Upper lobe of left lung (tissue), 6 donors: ENCODE measurements at regions not wholly inside any gene's neighbourhood (a gene's known extent, or its start where the extent isn't known, plus 50 kb on each side); places are given as distances from the start of the nearest gene placed in this dataset.
"Not testable (repeated sequence)": the region's sequence is repeated elsewhere in the genome, so short reads cannot be mapped to it uniquely, and the experiment has no call there.

ENCODE experiments used
- ATAC-seq, 2 donors: fragments of 200-7000 bp; cut with Tn5 transposase; one replicate each; pipeline ENCODE4 v1.9.1; 2022; ENCODE audit warnings: mild to moderate bottlenecking in 2 of 2, moderate library complexity in 2 of 2; ENCODE audit not compliant: low FRiP score in 2 of 2
- DNase-seq, 2 donors: peaks; one replicate each; pipeline ENCODE4 v3.0.0-alpha.2; 2019 to 2020
- H3K27ac ChIP-seq, 4 donors: fragments of 200-600 bp; sonication (generic); one replicate each; pipeline ENCODE4 v1.5.1; 2016 to 2019
- H3K27me3 ChIP-seq, 4 donors: fragments of 200-600 bp; sonication (generic); one replicate each; pipeline ENCODE4 v1.5.1; 2017 to 2019
- H3K36me3 ChIP-seq, 4 donors: fragments of 200-600 bp; sonication (generic); one replicate each; pipeline ENCODE4 v1.5.1; 2016 to 2019
- H3K4me1 ChIP-seq, 4 donors: fragments of 200-600 bp; sonication (generic); one replicate each; pipeline ENCODE4 v1.5.1; 2018 to 2019
- H3K4me3 ChIP-seq, 4 donors: fragments of 200-600 bp; sonication (generic); one replicate each; pipeline ENCODE4 v1.5.1; 2017 to 2019; ENCODE audit warnings: mild to moderate bottlenecking in 2 of 4, moderate library complexity in 1 of 4
- H3K9me3 ChIP-seq, 4 donors: fragments of 200-600 bp; sonication (generic); one replicate each; pipeline ENCODE4 v1.5.1; 2018 to 2019
- EP300 ChIP-seq, 4 donors: sonication (generic); formaldehyde crosslinking; IDR thresholded peaks; one replicate each; pipeline ENCODE4 v1.5.1; 2017; ENCODE audit warnings: antibody characterized with exemption in 4 of 4, control low read depth in 2 of 4
- POLR2A ChIP-seq, 4 donors: fragments of 450-650 bp; IDR thresholded peaks; one replicate each; pipeline ENCODE4 v1.5.1; 2016 to 2017; ENCODE audit warnings: antibody characterized with exemption in 4 of 4, mild to moderate bottlenecking in 2 of 4
- POLR2AphosphoS5 ChIP-seq, 2 donors: sonication (generic); formaldehyde crosslinking; IDR thresholded peaks; one replicate each; pipeline ENCODE4 v1.5.1; 2017; ENCODE audit warnings: antibody characterized with exemption in 2 of 2
- WGBS, 2 donors: methylation state at CpG; one replicate each; pipeline ENCODE4 v1.1.5; 2017 to 2018; 5-methylcytosine and 5-hydroxymethylcytosine counted together
- TF ChIP-seq, protein P1 (sequence below), 6 experiments: fragments of 450-650 bp in 4 of 6; fragments of 200-600 bp in 2 of 6; sonication (generic) in 2 of 6; IDR thresholded peaks; one replicate each; pipeline ENCODE4 v1.5.1; 2016 to 2019; ENCODE audit warnings: antibody characterized with exemption in 6 of 6
- donor health status: DM: no; HTN: no; CAD: no; lungs with moderate emphysema.
- donor health status: DM: no; HTN: yes; CAD: no; lungs with severe emphysema.

DNA sequence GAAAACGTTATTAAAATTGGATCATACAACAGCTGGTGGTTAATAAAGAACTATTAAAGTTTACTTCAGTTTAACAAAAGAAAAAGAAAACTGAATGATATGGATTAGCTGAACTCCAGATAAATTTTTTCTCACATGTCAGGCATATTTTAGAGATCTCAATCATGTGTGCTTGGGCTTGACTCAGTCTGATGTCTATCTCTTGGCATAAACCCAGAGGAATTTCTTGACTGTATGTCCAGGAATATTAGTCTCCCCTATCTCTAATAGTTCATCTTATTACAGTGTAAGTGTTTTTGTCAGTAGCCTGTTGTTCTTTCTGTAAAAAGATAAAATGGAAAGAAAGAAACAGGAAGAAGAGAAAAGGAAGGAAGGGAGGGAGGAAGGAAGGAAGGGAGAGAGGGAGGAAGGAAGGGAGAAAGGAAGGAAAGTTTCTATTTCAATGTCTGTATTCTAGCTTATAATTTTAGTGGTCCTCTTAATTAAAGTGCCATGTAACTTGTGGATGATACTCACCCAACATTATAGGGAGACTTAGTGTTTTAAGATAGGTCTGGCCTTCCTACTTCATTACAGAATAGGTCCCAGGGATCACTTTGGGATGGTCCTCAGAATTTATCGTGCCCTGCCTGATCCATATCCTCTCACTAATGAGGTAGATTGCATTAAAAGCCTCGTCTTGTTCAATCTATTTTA is 99.7 kb upstream of the UGP2 start:
- Histone ChIP-seq H3K27ac (no peak overlapping the region), H3K36me3 (no peaks in the 10 kb centered on the region), H3K9me3 (peaks cover 0 to 5% (median 2%) of the 10 kb centered on the region in 4 donors), H3K27me3 (no peaks in the 10 kb centered on the region), H3K4me3 (no peak overlapping the region), H3K4me1 (peaks cover 0 to 16% (median 1%) of the 10 kb centered on the region in 4 donors)
- TF ChIP-seq, protein P1, sequence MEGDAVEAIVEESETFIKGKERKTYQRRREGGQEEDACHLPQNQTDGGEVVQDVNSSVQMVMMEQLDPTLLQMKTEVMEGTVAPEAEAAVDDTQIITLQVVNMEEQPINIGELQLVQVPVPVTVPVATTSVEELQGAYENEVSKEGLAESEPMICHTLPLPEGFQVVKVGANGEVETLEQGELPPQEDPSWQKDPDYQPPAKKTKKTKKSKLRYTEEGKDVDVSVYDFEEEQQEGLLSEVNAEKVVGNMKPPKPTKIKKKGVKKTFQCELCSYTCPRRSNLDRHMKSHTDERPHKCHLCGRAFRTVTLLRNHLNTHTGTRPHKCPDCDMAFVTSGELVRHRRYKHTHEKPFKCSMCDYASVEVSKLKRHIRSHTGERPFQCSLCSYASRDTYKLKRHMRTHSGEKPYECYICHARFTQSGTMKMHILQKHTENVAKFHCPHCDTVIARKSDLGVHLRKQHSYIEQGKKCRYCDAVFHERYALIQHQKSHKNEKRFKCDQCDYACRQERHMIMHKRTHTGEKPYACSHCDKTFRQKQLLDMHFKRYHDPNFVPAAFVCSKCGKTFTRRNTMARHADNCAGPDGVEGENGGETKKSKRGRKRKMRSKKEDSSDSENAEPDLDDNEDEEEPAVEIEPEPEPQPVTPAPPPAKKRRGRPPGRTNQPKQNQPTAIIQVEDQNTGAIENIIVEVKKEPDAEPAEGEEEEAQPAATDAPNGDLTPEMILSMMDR (IDR thresholded peaks at IDR 0.05), result no peak
- TF ChIP-seq POLR2A (IDR thresholded peaks at IDR 0.05) (no peak), POLR2AphosphoS5 (IDR thresholded peaks at IDR 0.05) (no peak), EP300 (IDR thresholded peaks at IDR 0.05) (no peak)
- WGBS, 2 donors, result 69 to 70% methylated on average over 3 of the region's 3 CpGs
- DNase-seq, result no peak
- no peak for ATAC-seq

DNA sequence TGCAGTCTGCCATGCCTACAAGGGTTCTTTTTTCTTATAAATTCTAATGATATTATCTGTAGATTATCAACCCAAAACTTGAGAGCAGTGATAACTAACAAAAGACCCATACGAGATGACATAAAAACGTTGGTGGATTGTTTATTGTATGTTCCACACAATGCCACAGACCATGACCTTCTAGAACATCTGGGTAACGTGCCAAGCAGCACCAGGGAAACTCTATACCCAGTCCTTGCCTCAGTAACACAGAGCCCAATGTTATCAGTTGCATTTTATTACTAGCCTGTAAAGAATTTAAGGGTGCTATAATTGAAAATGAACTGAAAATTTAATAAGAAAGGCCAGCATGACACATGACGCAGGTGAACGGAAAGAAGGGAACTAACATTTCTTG is 99.1 kb upstream of the UGP2 start:
- ATAC-seq, result no peak
- Histone ChIP-seq H3K27me3 (no peaks in the 10 kb centered on the region), H3K9me3 (peaks cover 0 to 5% (median 2%) of the 10 kb centered on the region in 4 donors), H3K36me3 (no peaks in the 10 kb centered on the region), H3K27ac (no peak overlapping the region), H3K4me3 (no peak overlapping the region), H3K4me1 (peaks cover 0 to 13% (median 0%) of the 10 kb centered on the region in 4 donors)
- DNase-seq, result no peak
- 79 to 82% methylated on average over 5 of the region's 5 CpGs for WGBS, 2 donors
- TF ChIP-seq, protein P1 (IDR thresholded peaks at IDR 0.05), result no peak
- TF ChIP-seq POLR2AphosphoS5 (IDR thresholded peaks at IDR 0.05) (no peak), POLR2A (IDR thresholded peaks at IDR 0.05) (no peak), EP300 (IDR thresholded peaks at IDR 0.05) (no peak)

DNA sequence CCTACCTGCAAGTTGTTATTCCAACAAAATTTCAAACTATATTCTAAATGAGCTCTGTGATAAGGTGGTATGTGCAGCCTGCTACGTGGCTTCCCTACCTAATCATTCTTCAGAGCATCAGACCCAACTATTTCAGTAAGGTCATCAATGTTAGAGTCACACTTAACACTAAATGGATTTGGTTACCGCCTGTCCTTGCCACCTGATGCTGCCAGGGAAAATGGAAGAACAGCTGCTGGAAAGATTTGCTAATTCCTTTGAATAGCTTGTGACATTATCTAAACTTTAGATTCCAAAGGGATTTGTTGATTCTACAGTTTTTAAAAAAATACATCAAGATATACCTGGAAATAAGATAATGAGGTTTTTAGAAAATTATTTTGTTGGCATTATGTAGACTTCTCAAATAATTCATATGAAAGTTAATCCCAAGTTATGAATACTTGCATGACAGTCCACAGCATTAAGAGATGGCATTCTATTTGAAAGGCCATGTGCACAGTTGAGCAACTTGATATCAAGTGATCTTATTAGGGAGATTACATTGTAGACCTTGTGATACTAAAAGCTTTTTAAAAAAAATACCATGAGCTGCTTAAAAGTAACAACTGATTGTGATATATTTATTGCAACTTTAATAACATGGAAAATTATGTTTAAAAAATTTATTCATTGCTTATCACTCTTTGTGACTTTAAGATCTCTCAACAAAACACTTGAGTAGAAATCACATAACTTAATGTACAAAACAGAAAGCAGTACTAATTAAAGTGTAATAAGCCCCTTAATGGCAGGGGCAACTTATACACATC is 98.3 kb upstream of the UGP2 start:
- Histone ChIP-seq H3K27ac (no peak overlapping the region), H3K27me3 (no peaks in the 10 kb centered on the region), H3K9me3 (peaks cover 0 to 5% (median 2%) of the 10 kb centered on the region in 4 donors), H3K4me3 (no peak overlapping the region), H3K36me3 (no peaks in the 10 kb centered on the region), H3K4me1 (peaks cover 0 to 13% (median 0%) of the 10 kb centered on the region in 4 donors)
- no peak for ATAC-seq
- no peak for DNase-seq
- TF ChIP-seq POLR2A (IDR thresholded peaks at IDR 0.05), result no peak
- no peak for TF ChIP-seq POLR2AphosphoS5 (IDR thresholded peaks at IDR 0.05)
- TF ChIP-seq, protein P1 (IDR thresholded peaks at IDR 0.05), result no peak
- no peak for TF ChIP-seq EP300 (IDR thresholded peaks at IDR 0.05)
- WGBS, 2 donors, result 80 to 95% methylated on average over 2 of the region's 2 CpGs

DNA sequence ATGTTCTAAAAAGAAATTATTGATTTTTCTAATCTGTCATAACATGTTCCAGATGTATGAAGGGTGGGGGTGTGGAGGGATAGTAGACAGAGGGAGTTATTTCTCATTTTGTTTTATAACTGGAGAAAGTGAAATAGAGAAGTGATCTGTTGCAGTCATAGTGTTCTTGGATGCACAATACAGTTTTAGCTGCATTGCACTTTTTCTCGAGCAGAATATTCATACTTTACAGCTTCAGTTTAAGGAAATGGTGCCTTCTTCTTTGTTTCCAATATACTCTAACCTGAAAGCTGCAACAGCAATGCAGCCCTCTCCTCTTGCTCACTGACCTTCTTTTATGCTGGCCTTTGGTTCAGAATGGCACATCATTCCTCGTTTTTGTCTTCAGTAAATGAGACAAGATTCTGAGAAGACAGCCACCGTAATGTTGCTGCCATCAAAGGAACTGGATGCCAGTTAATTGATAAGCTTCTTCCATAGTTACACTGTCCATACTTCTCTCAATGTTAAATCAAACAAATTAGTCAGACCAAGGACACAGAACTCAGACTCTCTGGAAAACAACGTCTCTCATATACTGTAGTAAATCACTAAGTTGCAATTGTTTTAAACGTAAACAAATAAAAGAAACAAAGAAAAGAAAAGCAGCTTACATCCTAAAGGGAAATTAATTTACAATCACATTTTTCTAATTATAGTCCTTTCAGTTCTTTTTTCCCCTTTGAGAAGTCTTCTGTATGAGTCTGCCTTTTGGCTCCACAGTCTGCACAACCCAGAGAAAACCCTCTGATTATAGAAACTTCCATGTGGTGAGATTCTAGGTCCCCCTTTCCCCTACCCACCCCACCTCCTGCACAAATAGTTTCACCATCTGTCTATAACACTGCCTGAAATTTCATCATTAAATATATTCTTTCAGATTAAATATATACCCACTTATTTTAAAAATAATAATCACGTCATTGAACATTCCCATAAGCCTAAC is 97.4 kb upstream of the UGP2 start:
- Histone ChIP-seq H3K27ac (no peak overlapping the region), H3K4me1 (peaks cover 0 to 13% (median 0%) of the 10 kb centered on the region in 4 donors), H3K4me3 (no peak overlapping the region), H3K9me3 (peaks cover 0 to 5% (median 2%) of the 10 kb centered on the region in 4 donors), H3K27me3 (no peaks in the 10 kb centered on the region), H3K36me3 (no peaks in the 10 kb centered on the region)
- DNase-seq, result no peak
- WGBS, 2 donors, result 61 to 63% methylated on average over 6 of the region's 6 CpGs
- no peak for ATAC-seq
- TF ChIP-seq POLR2AphosphoS5 (IDR thresholded peaks at IDR 0.05) (no peak), POLR2A (IDR thresholded peaks at IDR 0.05) (no peak), EP300 (IDR thresholded peaks at IDR 0.05) (no peak)
- TF ChIP-seq, protein P1 (IDR thresholded peaks at IDR 0.05), result no peak

DNA sequence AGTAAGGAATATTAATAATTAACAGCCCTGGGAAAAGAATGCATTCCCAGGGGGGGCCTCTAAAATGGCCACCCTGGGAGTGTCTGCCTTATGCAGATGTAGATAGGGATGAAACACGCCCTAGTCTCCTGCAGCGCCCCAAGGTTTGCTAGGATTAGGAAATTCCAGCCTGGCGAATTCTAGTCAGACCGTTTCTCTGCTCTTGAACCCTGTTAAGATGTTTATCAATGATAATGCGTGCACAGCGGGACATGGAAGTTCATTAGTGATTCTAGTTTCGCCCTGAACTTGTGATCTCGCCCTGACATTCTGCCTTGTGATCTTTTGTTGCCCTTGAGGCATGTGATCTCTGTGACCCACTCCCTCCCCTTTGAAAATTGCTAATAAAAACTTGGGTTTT is 95.1 kb upstream of the UGP2 start:
- H3K9me3 ChIP-seq, H3K27me3 ChIP-seq, H3K4me1 ChIP-seq, DNase-seq, H3K36me3 ChIP-seq, H3K4me3 ChIP-seq, ATAC-seq, H3K27ac ChIP-seq: not testable (repeated sequence)
- WGBS, 2 donors, result 89 to 93% methylated on average over 8 of the region's 8 CpGs
